Vagina (tissue), 2 donors: ENCODE measurements at regions not wholly inside any gene's neighbourhood (a gene's known extent, or its start where the extent isn't known, plus 50 kb on each side); places are given as distances from the start of the nearest gene placed in this dataset.

Source experiments
- POLR2A ChIP-seq, 2 donors: fragments of 450-650 bp; IDR thresholded peaks; one replicate each; pipeline ENCODE4 v1.6.1; 2017; ENCODE audit warnings: antibody characterized with exemption in 2 of 2, mild to moderate bottlenecking in 2 of 2, moderate library complexity in 2 of 2
- POLR2AphosphoS5 ChIP-seq, 2 donors: sonication (generic); formaldehyde crosslinking; IDR thresholded peaks; one replicate each; pipeline ENCODE4 v1.9.0; 2017; ENCODE audit warnings: antibody characterized with exemption in 2 of 2, mild to moderate bottlenecking in 2 of 2, low read depth in 1 of 2; ENCODE audit not compliant: insufficient read depth in 1 of 2
- TF ChIP-seq, protein P1 (sequence below), 3 experiments: fragments of 450-650 bp in 2 of 3; fragments of 200-600 bp in 1 of 3; sonication (generic) in 1 of 3; IDR thresholded peaks; one replicate each; pipeline ENCODE4 v1.5.1; 2017 to 2019; ENCODE audit warnings: antibody characterized with exemption in 3 of 3, mild to moderate bottlenecking in 2 of 3, moderate library complexity in 2 of 3

DNA sequence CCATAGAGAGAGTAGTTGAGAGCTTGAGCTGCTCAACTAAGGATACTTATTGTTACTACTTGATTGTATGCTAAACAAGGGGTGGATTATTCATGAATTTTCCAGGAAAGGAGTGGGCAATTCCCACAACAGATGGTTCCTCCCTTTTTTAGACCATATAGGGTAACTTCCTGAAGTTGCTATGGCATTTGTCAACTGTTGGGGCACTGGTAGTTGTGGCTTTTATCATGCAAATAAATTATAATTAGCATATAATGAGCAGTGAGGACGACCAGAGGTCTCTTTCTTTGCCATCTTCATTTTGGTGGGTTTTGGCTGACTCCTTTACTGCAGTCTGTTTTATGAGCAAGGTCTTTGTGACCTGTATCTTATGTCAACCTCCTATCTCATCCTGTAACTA is 1403.5 kb upstream of the PABPC4L start:
- TF ChIP-seq POLR2A (IDR thresholded peaks at IDR 0.05) (no peak), POLR2AphosphoS5 (IDR thresholded peaks at IDR 0.05; ENCODE audit: insufficient read depth in 1 of 2, low read depth in 1 of 2) (no peak)
- TF ChIP-seq, protein P1, sequence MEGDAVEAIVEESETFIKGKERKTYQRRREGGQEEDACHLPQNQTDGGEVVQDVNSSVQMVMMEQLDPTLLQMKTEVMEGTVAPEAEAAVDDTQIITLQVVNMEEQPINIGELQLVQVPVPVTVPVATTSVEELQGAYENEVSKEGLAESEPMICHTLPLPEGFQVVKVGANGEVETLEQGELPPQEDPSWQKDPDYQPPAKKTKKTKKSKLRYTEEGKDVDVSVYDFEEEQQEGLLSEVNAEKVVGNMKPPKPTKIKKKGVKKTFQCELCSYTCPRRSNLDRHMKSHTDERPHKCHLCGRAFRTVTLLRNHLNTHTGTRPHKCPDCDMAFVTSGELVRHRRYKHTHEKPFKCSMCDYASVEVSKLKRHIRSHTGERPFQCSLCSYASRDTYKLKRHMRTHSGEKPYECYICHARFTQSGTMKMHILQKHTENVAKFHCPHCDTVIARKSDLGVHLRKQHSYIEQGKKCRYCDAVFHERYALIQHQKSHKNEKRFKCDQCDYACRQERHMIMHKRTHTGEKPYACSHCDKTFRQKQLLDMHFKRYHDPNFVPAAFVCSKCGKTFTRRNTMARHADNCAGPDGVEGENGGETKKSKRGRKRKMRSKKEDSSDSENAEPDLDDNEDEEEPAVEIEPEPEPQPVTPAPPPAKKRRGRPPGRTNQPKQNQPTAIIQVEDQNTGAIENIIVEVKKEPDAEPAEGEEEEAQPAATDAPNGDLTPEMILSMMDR (IDR thresholded peaks at IDR 0.05) = no peak
